Hematopoietic multipotent progenitor cell treated with erythropoietin and hydrocortisone succinate and interleukin-3 and kit ligand, for 15 days (in vitro differentiated cells): ENCODE measurements at regions not wholly inside any gene's neighbourhood (a gene's known extent, or its start where the extent isn't known, plus 50 kb on each side); places are given as distances from the start of the nearest gene placed in this dataset.

Experiments used
- DNase-seq: peaks from one replicate; pipeline ENCODE4 v3.0.0-alpha.2; 2015; ENCODE audit warnings: low spot score

- DNase-seq, result peak; percentile 61
Measured at GRCh38 chr9:108150736-108151586, 661.4 kb upstream of the KLF4 start.

GRCh38 chr9:108149326-108149725 lies 659.8 kb upstream of the KLF4 start:
- no peak for DNase-seq

GRCh38 chr9:108142504-108143201 lies 653.1 kb upstream of the KLF4 start:
- no peak for DNase-seq

- DNase-seq, result no peak
Measured at GRCh38 chr9:108142142-108142503, 652.6 kb upstream of the KLF4 start.

- no peak for DNase-seq
Measured at GRCh38 chr9:108139900-108140299, 650.3 kb upstream of the KLF4 start.

GRCh38 chr9:108138516-108138915 lies 648.9 kb upstream of the KLF4 start:
- DNase-seq, result no peak

GRCh38 chr9:108136656-108137055 lies 647.1 kb upstream of the KLF4 start:
- no peak for DNase-seq

GRCh38 chr9:108134486-108135128 lies 645.0 kb upstream of the KLF4 start:
- DNase-seq, result no peak

- no peak for DNase-seq
Measured at GRCh38 chr9:108133680-108134079, 644.1 kb upstream of the KLF4 start.

- DNase-seq, result no peak
Measured at GRCh38 chr9:108133101-108133500, 643.5 kb upstream of the KLF4 start.

- no peak for DNase-seq
Measured at GRCh38 chr9:108130905-108131304, 641.3 kb upstream of the KLF4 start.

GRCh38 chr9:108125625-108126024 lies 636.1 kb upstream of the KLF4 start:
- DNase-seq, result peak; percentile 54

GRCh38 chr9:108119530-108120113 lies 630.1 kb upstream of the KLF4 start:
- DNase-seq, result peak; percentile 45

GRCh38 chr9:108117795-108118194 lies 628.2 kb upstream of the KLF4 start:
- no peak for DNase-seq

- peak; percentile 57 for DNase-seq
Measured at GRCh38 chr9:108117306-108117705, 627.7 kb upstream of the KLF4 start.

- DNase-seq, result no peak
Measured at GRCh38 chr9:108113596-108113995, 624.0 kb upstream of the KLF4 start.

- DNase-seq, result no peak
Measured at GRCh38 chr9:108109927-108110690, 620.5 kb upstream of the KLF4 start.

GRCh38 chr9:108108852-108109448 lies 619.4 kb upstream of the KLF4 start:
- DNase-seq, result peak; percentile 79

- DNase-seq, result peak; percentile 43
Measured at GRCh38 chr9:108108280-108108851, 618.8 kb upstream of the KLF4 start.

- no peak for DNase-seq
Measured at GRCh38 chr9:108105885-108106284, 616.3 kb upstream of the KLF4 start.

GRCh38 chr9:108104991-108105390 lies 615.4 kb upstream of the KLF4 start:
- no peak for DNase-seq
